GM10248 (cell line): ENCODE measurements at regions not wholly inside any gene's neighbourhood (a gene's known extent, or its start where the extent isn't known, plus 50 kb on each side); places are given as distances from the start of the nearest gene placed in this dataset.
"Not testable (repeated sequence)": the region's sequence is repeated elsewhere in the genome, so short reads cannot be mapped to it uniquely, and the experiment has no call there.

Source experiments
- CTCF ChIA-PET: fragments of 300-600 bp; sonication (Branson Sonifier 250); formaldehyde crosslinking; extraction: SDS; loops from one replicate; lab custom pipeline; 2021; ENCODE audit warnings: antibody characterized with exemption; lab: Yijun Ruan, JAX
- POLR2A ChIA-PET: fragments of 350-650 bp; sonication (Branson Sonifier 250); formaldehyde crosslinking; extraction: SDS; loops from one replicate; lab custom pipeline; 2020; ENCODE audit warnings: antibody characterized with exemption; lab: Yijun Ruan, JAX
- DNase-seq: peaks from one replicate; pipeline ENCODE4 v3.0.0; 2012; ENCODE audit errors: extremely low spot score
- CTCF ChIP-seq: IDR thresholded peaks from 2 replicates; pipeline ENCODE4 v1.5.1; 2012; ENCODE audit warnings: mild to moderate bottlenecking, low read depth; ENCODE audit errors: extremely low read depth, missing control alignments, control extremely low read depth

GRCh38 chr18:8987241-8987640, 115.3 kb upstream of the NDUFV2 start:
- no peak for TF ChIP-seq CTCF
- CTCF ChIA-PET = interaction anchor here (0.9 to 5.7 kb wide), 24 partner anchors 8 to 620 kb away, joined by 3 to 48 read pairs (median 6); no protein-coding TSS in a partner anchor
- POLR2A ChIA-PET = no interaction called here
- DNase-seq = no peak

GRCh38 chr18:8988260-8988871, 114.1 kb upstream of the NDUFV2 start:
- ChIA-PET POLR2A (no interaction called here), CTCF (interaction anchor here (0.7 to 5.7 kb wide), 32 partner anchors 9 to 621 kb away, joined by 3 to 48 read pairs (median 5); no protein-coding TSS in a partner anchor)
- peak; percentile 74 for DNase-seq
- TF ChIP-seq CTCF = peak; percentile 80

GRCh38 chr18:8989017-8989416, 113.5 kb upstream of the NDUFV2 start:
- ChIA-PET POLR2A (no interaction called here), CTCF (interaction anchor here (1.4 to 5.7 kb wide), 9 partner anchors 10 to 357 kb away, joined by 4 to 48 read pairs (median 6); no protein-coding TSS in a partner anchor)
- DNase-seq = no peak

GRCh38 chr18:8989855-8990254, 112.6 kb upstream of the NDUFV2 start:
- ChIA-PET POLR2A (no interaction called here), CTCF (interaction anchor here (1.0 to 5.7 kb wide), 6 partner anchors 11 to 336 kb away, joined by 3 to 48 read pairs (median 12); no protein-coding TSS in a partner anchor)
- TF ChIP-seq CTCF = no peak
- no peak for DNase-seq

More at GRCh38 chr18:8989017-8989416, 113.5 kb upstream of the NDUFV2 start:
- TF ChIP-seq CTCF = no peak

- TF ChIP-seq CTCF = no peak
- ChIA-PET CTCF (interaction anchor here (1.0 to 5.7 kb wide), 5 partner anchors 12 to 336 kb away, joined by 3 to 48 read pairs (median 4); no protein-coding TSS in a partner anchor), POLR2A (no interaction called here)
- no peak for DNase-seq
These were observed 112.0 kb upstream of the NDUFV2 start for GRCh38 chr18:8990276-8991031.

GRCh38 chr18:8991155-8991554, 111.3 kb upstream of the NDUFV2 start:
- DNase-seq = no peak
- ChIA-PET CTCF (interaction anchor here (0.9 to 5.7 kb wide), 5 partner anchors 12 to 512 kb away, joined by 3 to 48 read pairs (median 4); no protein-coding TSS in a partner anchor), POLR2A (no interaction called here)
- no peak for TF ChIP-seq CTCF

- CTCF ChIA-PET = interaction anchor here (1.2 to 2.4 kb wide), 5 partner anchors 10 to 296 kb away, joined by 3 to 11 read pairs (median 3); no protein-coding TSS in a partner anchor
- DNase-seq, POLR2A ChIA-PET: not testable (repeated sequence)
These were observed 110.0 kb upstream of the NDUFV2 start for GRCh38 chr18:8992500-8992899.
